ENCODE measurements at regions not wholly inside any gene's neighbourhood (a gene's known extent, or its start where the extent isn't known, plus 50 kb on each side); places are given as distances from the start of the nearest gene placed in this dataset.

DNA sequence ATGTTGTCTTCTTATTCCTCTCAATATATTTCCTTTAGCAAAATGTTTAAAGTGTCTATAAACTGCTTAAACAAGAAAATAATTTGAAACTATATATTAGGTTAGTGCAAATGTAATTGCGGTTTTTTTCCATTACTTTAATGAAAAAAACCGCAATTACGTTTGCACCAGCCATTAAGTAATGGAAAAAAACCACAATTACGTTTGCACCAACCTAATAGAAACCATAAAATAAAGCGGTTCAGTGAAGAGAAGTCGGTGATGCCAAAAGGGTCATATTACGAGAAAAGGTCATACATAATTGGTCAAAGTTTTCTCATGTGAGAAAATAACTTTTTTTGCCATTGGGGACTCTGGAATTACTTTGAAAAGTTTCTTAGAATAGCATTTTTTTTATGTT, 385.6 kb upstream of the ST8SIA4 start:
- TF ChIP-seq, protein P1, sequence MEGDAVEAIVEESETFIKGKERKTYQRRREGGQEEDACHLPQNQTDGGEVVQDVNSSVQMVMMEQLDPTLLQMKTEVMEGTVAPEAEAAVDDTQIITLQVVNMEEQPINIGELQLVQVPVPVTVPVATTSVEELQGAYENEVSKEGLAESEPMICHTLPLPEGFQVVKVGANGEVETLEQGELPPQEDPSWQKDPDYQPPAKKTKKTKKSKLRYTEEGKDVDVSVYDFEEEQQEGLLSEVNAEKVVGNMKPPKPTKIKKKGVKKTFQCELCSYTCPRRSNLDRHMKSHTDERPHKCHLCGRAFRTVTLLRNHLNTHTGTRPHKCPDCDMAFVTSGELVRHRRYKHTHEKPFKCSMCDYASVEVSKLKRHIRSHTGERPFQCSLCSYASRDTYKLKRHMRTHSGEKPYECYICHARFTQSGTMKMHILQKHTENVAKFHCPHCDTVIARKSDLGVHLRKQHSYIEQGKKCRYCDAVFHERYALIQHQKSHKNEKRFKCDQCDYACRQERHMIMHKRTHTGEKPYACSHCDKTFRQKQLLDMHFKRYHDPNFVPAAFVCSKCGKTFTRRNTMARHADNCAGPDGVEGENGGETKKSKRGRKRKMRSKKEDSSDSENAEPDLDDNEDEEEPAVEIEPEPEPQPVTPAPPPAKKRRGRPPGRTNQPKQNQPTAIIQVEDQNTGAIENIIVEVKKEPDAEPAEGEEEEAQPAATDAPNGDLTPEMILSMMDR (conservative IDR thresholded peaks at IDR 0.05; ENCODE audit: low read length): no peak
- TF ChIP-seq EZH2phosphoT487 (IDR thresholded peaks at IDR 0.05; ENCODE audit: borderline replicate concordance): no peak
